HPDE6-E6E7 (cell line): ENCODE measurements at regions not wholly inside any gene's neighbourhood (a gene's known extent, or its start where the extent isn't known, plus 50 kb on each side); places are given as distances from the start of the nearest gene placed in this dataset.

Source experiments
- DNase-seq: peaks from one replicate; pipeline ENCODE4 v3.0.0; 2011; ENCODE audit warnings: missing footprints; ENCODE audit errors: extremely low spot score

DNA sequence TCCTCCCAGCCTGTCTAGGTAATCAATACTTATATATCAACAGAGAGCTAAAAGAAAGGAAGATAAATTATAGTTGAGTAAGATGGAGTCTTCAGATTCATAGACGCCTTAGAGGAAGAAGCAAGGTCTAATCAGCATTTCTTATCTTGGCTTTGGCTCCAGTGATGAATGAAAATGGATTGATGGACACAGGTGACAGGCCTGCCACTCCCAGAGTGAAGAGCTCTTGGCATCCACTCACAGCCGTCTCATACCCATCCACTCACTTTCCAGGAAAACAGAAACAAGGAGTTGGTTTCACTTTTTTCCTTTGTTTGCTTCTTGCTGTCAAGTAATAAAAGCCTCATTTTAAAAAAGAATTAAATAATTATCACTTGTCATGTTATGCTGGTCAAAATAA lies 168.2 kb downstream of the MFSD1 start:
- DNase-seq = no peak

- no peak for DNase-seq
Observed at GRCh38 chr3:158974904-158975303, 173.1 kb downstream of the MFSD1 start.

GRCh38 chr3:158976966-158977365 lies 175.1 kb downstream of the MFSD1 start:
- no peak for DNase-seq

GRCh38 chr3:158977497-158977896 lies 175.6 kb downstream of the MFSD1 start:
- no peak for DNase-seq

DNA sequence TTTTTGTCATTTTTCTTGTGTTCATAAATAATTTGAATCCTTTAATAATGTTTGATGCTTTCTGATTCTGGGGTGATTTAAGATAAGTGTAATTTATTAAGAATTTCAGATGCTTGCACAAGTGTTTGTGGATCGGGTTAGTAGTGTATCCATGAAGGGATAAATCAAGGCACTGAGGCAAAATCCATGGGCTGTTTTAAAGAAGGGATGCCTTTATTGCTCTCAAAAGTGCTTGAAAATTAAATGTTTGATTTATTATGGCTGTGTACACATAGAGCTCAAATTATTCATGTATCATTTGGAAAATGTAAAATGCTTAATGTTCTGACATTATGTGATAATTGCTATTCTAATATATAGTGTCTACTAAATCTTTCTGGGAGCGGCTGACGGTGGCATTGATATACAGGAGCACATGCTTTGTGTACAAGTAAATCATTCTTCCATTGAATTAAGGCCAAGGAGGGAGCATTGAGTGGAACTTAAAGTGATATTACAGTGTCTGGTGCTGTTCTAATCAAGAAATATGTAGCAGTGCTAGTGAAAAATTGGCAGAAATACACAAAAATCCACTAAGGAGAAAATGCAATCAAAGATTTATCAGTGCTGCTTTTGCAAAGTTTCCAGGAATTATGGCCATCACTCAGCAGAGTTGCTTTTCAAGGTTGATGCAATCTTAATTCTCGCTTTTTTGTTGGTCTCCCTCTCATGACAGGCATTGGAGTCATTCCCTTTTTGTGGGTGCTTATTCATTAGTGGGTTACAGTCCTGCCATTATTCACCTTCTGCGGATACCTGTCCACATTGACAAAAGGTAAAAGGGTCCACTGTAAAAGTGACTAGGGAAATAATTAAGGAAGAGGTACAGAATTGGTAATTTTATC lies 181.6 kb downstream of the MFSD1 start:
- no peak for DNase-seq

DNA sequence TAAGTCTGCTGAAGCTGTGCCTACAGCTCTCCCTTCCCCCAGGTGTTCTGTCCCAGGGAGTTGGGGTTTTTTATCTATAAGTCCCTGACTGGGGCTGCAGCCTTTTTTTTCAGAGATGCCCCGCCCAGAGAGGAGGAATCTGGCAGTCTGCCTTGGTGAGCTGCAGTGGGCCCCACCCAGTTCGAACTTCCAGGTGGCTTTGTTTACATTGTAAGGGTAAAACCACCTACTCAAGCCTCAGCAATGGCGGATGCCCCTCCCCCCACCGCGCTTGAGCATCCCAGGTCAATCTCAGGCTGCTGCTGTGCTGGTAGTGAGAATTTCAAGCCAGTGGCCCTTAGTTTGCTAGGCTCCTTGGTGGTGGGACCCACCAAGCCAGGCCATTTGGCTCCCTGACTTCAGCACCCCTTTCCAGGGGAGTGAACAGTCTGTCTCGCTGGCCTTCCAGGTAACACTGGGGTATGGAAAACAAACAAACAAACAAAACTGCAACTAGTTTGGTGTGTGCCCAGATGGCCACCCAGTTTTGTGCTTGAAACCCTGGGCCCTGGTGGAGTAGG lies 189.4 kb downstream of the MFSD1 start:
- DNase-seq = no peak

DNA sequence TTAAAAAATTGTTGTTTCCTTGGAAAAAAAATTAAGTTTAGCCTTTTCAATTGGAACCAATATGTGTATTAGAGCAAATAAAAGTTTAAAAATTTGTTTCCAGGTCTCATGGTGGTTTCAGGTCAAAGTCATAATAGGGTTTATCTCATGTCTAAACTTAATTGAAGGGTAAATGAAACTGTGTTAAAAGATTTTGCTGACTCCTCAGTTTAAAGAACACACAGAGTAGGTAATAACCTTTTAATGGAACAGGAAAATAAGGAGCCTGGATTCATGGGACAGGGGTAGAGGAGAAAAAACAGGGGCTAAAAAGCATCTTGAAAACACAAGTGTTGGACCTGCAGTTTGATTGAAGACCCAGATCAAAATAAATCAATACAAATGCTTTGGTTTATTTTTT lies 190.6 kb downstream of the MFSD1 start:
- no peak for DNase-seq

DNA sequence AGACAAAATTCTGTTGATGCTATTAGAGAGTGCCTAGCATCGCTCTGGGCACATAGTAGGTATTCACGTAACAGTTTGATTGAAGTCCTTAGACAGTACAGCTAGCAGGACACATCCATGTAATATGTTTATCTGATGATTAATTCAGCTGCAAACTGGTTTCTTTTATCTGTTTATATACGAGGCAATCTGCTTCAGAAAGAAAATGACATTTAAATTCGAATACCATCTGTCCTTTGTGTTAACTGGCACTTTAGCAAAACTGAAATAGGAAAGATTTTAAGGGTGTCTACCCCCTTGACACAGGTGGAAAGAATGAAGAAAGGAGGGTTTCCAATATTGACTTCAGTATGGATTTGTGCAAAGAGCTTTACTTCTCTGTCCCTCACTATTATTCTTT lies 192.5 kb downstream of the MFSD1 start:
- no peak for DNase-seq

GRCh38 chr3:159001711-159002110 lies 199.9 kb downstream of the MFSD1 start:
- no peak for DNase-seq

DNA sequence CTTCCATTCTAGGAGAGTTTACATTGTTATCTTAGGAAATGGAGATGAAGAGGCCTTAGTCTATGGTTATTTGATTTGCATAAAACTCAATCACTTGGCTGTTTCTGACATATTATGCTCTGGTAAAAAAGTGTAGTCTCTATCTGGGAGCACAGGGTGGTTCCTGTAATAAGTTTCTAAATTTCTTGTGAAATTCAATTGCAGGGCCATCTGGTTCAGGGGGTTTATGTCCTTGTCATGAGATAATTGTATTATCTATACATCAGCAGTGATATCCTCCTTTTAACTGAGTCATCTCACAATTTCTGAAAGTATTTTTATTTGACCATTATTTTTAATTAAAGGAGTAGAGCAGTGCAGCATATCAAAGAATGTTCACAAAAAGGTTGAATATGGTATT lies 203.3 kb downstream of the MFSD1 start:
- DNase-seq = no peak

DNA sequence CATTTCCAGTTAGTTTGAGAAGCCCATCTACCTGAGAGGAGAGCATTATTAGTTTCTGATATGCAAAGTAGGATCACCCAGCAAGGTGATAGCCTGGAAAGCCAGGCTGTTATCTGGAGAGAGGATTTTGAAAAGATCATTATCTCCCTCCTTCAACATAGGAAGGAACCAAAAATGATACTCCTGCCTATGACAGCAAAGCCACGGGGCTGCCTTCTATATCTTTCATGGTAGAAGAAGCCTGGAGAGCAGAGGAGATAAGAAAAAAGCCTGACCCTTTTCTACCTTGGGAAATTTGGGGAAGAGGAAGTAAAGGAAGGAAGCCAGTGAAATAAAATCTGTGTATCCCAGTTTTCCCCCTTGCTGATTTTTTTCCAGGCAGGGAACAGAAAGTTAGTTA lies 205.5 kb downstream of the MFSD1 start:
- no peak for DNase-seq

DNA sequence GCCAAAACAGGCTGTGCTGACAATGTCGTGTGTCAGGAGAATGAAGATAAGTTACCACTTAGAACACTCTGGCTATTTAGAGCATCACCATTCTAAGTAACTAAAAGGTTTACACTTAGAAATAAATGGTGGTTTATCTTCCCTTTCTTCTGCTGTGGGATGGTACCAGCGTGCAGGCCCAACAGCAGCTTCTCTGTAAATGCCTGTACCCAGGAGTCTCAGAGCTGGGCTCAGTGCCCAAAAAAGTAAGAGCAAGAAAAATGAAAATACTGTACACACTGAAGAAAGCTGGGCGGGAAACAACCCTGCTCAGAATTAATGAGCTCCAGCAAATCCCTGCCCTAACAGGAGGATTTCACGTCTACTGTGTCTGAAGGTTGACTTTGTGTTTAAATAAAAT lies 206.5 kb downstream of the MFSD1 start:
- DNase-seq = no peak

DNA sequence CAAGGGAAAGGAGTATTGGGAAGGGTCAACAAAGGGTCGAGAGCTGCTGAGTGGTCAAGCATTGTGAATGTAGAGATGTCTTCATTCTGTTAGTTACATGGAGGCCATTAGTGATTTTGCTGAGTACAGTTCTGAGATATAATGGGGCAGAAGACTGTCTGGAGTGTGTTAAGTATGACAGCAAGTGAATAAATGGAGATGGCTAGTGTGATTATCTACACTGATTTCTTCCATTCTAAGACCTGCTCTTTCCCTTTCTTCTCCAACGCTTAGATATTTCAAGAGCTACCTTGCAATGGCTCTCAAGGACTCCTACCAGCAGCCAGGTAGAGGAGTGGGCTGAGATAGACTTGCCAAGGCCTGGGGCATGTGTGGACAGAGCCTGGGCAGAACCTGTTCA lies 216.5 kb downstream of the MFSD1 start:
- no peak for DNase-seq

DNA sequence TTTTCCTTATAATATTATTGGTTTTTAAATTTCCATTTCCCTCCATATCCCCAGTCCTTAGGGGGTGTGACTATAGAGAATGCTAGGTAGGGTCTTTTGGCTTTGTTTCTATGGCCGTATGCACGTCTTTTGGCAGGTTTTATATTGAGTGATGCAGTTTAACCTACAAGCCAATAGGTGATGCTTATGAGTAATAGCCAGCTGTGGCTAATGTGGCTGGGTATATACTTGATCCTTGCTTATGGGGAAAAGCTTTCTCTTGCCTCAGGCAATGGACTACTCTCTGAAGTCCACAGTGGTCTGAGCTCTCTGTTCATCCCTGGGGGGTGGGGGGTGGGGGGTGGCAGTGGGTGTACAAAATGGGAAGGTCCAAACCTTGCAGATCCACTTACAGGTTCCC lies 223.9 kb downstream of the MFSD1 start:
- no peak for DNase-seq

DNA sequence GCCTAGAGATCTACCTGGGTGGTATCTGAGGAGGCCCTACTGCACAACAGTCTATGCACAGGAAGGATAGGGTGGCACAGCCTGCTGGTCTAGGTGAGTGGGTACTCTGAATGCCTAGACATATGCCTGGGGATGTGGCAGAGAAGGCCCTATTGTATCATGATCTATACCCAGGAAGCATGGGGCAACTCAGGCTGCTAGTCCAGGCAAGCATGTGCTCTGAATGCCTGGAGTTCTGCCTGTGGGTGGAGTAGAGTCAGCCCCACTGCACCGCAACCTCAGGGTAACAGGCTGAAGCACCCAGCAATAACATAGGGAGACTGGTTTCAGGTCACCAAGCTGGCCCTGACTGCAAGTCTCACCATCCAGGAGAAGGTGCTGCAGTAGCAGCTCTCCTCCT lies 224.7 kb downstream of the MFSD1 start:
- no peak for DNase-seq

GRCh38 chr3:159028706-159029105 lies 226.9 kb downstream of the MFSD1 start:
- DNase-seq = no peak

GRCh38 chr3:159029306-159030026 lies 227.6 kb downstream of the MFSD1 start:
- DNase-seq = no peak

- no peak for DNase-seq
Observed at GRCh38 chr3:159030138-159030670, 228.3 kb downstream of the MFSD1 start.

GRCh38 chr3:159030886-159031679 lies 229.2 kb downstream of the MFSD1 start:
- no peak for DNase-seq

GRCh38 chr3:159032311-159032710 lies 230.5 kb downstream of the MFSD1 start:
- no peak for DNase-seq

GRCh38 chr3:159038405-159038804 lies 236.6 kb downstream of the MFSD1 start:
- no peak for DNase-seq

DNA sequence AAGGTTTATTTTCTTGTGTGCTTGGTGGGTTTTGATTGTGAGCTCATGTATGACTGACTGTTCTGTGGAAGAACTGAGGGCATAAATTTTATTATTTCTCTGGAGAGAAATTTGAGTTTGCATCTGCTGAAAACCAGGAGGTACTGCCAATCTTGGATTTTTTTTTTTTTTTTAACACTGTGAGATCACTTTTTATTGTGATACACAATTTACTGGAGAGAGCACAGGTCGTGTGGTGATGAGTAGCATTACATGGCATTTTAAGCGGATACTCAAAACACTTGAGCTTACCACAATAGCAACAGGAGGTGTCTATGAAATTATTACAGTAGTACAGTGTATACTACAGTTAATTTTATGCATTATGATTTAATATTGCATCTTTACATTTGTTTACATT lies 237.4 kb downstream of the MFSD1 start:
- no peak for DNase-seq
